ENCODE measurements at regions not wholly inside any gene's neighbourhood (a gene's known extent, or its start where the extent isn't known, plus 50 kb on each side); places are given as distances from the start of the nearest gene placed in this dataset.
A peak's percentile ranks its signal among the peaks of the same experiment; 100 is the strongest.

DNA sequence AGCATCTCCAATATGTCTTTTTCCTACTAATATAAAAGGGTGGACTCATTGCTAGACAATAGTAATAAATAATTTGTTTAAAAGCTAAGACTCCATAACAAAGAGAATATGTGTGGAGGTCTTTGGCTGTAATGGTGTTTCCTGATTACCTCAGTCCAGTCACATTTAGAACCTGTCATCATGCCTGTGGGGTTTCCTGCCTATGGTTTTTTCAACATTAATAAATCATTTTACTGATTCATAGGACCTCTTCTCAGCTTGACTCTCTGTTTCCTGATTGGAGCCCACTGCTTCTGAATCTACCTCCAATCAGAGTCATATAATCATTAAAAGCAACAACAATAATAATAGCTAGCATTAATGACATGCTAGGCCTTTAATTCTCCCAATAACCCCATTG is 52.4 kb upstream of the GNAI1 start:
- Histone ChIP-seq H3K27ac (no peak overlapping the region), H3K27me3 (no peaks in the 10 kb centered on the region), H3K4me3 (no peak overlapping the region), H3K4me1 (no peaks in the 10 kb centered on the region), H3K36me3 (no peaks in the 10 kb centered on the region), H3K9me3 (no peaks in the 10 kb centered on the region)
- intact Hi-C loops (cut with DNase I; ENCODE audit: low total_unique reads) = no loop called here
- TF ChIP-seq, protein P1, sequence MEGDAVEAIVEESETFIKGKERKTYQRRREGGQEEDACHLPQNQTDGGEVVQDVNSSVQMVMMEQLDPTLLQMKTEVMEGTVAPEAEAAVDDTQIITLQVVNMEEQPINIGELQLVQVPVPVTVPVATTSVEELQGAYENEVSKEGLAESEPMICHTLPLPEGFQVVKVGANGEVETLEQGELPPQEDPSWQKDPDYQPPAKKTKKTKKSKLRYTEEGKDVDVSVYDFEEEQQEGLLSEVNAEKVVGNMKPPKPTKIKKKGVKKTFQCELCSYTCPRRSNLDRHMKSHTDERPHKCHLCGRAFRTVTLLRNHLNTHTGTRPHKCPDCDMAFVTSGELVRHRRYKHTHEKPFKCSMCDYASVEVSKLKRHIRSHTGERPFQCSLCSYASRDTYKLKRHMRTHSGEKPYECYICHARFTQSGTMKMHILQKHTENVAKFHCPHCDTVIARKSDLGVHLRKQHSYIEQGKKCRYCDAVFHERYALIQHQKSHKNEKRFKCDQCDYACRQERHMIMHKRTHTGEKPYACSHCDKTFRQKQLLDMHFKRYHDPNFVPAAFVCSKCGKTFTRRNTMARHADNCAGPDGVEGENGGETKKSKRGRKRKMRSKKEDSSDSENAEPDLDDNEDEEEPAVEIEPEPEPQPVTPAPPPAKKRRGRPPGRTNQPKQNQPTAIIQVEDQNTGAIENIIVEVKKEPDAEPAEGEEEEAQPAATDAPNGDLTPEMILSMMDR (IDR thresholded peaks at IDR 0.05) = no peak
- no peak for DNase-seq

GRCh38 chr7:80078886-80079285 is 55.7 kb upstream of the GNAI1 start:
- no peak overlapping the region for H3K27ac ChIP-seq
- no peaks in the 10 kb centered on the region for H3K36me3 ChIP-seq
- no peaks in the 10 kb centered on the region for H3K4me1 ChIP-seq
- H3K4me3 ChIP-seq = no peak overlapping the region
- no peaks in the 10 kb centered on the region for H3K27me3 ChIP-seq
- TF ChIP-seq, protein P1 (IDR thresholded peaks at IDR 0.05) = no peak
- no peaks in the 10 kb centered on the region for H3K9me3 ChIP-seq
- intact Hi-C loops (cut with DNase I; ENCODE audit: low total_unique reads) = no loop called here
- no peak for DNase-seq

DNA sequence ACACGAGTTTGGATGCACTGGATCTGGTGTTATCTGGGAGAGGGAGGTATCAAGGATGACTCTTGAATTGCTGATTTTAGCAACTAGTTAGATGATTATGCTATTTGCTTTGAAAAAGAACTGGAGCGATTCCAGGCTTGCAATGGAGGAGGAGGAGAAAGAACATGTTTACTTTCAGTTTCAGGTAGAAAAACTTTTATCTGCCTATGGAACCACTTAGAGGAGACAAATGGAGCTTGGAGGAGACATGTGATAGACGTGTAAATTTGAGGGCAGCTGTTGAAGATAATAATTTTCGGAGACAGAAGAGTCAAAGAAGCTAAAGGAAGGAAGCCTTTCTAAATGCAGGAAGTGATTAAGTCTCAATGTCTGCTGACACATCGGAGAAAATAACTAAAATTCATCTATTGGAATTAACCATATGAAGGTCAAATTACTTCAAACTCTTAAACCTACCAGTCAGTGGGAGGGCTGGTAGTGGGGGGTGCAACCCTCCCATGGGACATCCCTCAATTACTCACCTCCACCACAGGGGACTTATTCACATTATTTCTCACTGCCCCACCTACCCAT is 56.4 kb upstream of the GNAI1 start:
- no peak for DNase-seq
- H3K4me1 ChIP-seq = no peaks in the 10 kb centered on the region
- H3K4me3 ChIP-seq = peak overlapping the region; percentile 19 to 26
- no peaks in the 10 kb centered on the region for H3K27me3 ChIP-seq
- H3K9me3 ChIP-seq = no peaks in the 10 kb centered on the region
- intact Hi-C loops (cut with DNase I; ENCODE audit: low total_unique reads) = no loop called here
- H3K36me3 ChIP-seq = no peaks in the 10 kb centered on the region
- TF ChIP-seq, protein P1 (IDR thresholded peaks at IDR 0.05) = no peak
- H3K27ac ChIP-seq = no peak overlapping the region

DNA sequence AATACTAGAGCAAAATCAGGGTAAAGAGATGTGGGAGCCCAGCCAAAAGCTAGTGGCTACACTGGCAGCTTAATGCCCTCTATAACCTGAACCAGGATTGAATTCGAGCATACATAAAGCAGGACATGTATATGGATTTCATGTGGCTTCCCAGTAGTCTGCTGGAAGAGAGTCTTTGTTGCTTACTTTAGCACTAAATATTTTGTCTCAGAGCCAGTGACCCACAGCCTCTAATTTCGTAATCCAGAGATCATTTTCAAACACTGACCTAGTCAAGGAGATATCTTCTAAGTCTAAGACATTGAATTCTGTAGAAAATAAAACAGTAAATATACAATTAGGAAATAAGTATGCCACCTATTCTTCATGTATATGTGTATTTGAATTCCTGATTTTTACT is 64.2 kb upstream of the GNAI1 start:
- Histone ChIP-seq H3K9me3 (no peaks in the 10 kb centered on the region), H3K27ac (no peak overlapping the region), H3K4me1 (no peaks in the 10 kb centered on the region), H3K36me3 (no peaks in the 10 kb centered on the region), H3K27me3 (no peaks in the 10 kb centered on the region), H3K4me3 (no peak overlapping the region)
- DNase-seq = no peak
- TF ChIP-seq, protein P1 (IDR thresholded peaks at IDR 0.05) = no peak
- intact Hi-C loops (cut with DNase I; ENCODE audit: low total_unique reads) = no loop called here

DNA sequence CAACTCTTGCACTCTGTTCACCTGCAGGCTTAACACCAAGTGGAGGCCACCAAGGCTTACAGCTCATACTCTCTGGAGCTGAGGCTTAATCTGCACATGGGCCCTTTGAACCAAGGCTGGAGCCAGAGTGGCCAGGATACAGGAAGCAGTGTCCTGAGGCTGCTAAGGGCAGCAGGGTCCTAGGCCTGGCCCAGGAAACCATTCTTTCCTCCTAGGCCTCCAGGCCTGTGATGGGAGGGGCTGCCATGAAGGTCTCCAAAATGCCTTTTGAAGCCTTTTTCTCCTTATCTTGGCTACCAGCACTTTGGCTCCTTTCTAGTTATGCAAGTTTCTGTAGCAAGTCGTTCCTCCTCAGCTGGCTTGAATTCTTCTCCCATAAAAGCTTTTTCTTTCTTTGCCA is 68.0 kb upstream of the GNAI1 start:
- Histone ChIP-seq H3K27me3 (no peaks in the 10 kb centered on the region), H3K4me1 (no peaks in the 10 kb centered on the region), H3K4me3 (no peak overlapping the region), H3K27ac (no peak overlapping the region), H3K9me3 (no peaks in the 10 kb centered on the region), H3K36me3 (no peaks in the 10 kb centered on the region)
- DNase-seq = no peak
- intact Hi-C loops (cut with DNase I; ENCODE audit: low total_unique reads) = loop anchor here (10.0 kb wide), 2 partner anchors 328 to 388 kb away; no protein-coding TSS in a partner anchor
- TF ChIP-seq, protein P1 (IDR thresholded peaks at IDR 0.05) = no peak

- H3K27me3 ChIP-seq = no peaks in the 10 kb centered on the region
- TF ChIP-seq, protein P1 (IDR thresholded peaks at IDR 0.05) = no peak
- no peak for DNase-seq
- no peak overlapping the region for H3K4me3 ChIP-seq
- H3K27ac ChIP-seq = no peak overlapping the region
- no peaks in the 10 kb centered on the region for H3K36me3 ChIP-seq
- H3K9me3 ChIP-seq = no peaks in the 10 kb centered on the region
- intact Hi-C loops (cut with DNase I; ENCODE audit: low total_unique reads) = loop anchor here (10.0 kb wide), 2 partner anchors 331 to 391 kb away; no protein-coding TSS in a partner anchor
- no peaks in the 10 kb centered on the region for H3K4me1 ChIP-seq
These were observed 70.8 kb upstream of the GNAI1 start for GRCh38 chr7:80063834-80064233.

All from tibial artery (tissue), 4 donors.